ENCODE measurements at regions not wholly inside any gene's neighbourhood (a gene's known extent, or its start where the extent isn't known, plus 50 kb on each side); places are given as distances from the start of the nearest gene placed in this dataset.

DNA sequence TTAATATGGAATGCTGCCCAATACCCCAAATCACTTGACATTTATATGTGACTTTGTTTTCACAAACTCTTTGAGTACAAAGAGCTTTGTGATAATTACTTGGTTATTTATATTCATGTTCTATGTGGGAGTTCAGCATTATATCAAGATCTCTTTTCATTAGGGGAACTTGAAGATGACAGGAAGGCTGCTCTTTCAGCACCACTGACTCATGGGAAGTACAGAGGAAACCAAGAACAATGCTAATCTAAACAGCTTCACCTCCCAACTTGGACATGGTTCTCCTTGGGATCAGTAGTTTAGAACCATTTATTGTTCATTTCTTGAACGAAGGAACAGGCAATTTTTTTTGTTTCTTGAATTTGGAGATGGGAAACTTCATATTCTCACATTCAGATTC lies 184.0 kb upstream of the AFF2 start:
- H3K4me3 ChIP-seq (IDR thresholded peaks at IDR 0.05; ENCODE audit: insufficient read depth, low read depth, low read length), result no peak overlapping the region
- no peaks in the 10 kb centered on the region for H3K36me3 ChIP-seq (ENCODE audit: insufficient read depth)
- H3K4me2 ChIP-seq, result no peak overlapping the region
- no peaks in the 10 kb centered on the region for H4K20me1 ChIP-seq (ENCODE audit: insufficient read depth)
- no peak overlapping the region for H2AFZ ChIP-seq (ENCODE audit: low read depth)
- TF ChIP-seq, protein P1, sequence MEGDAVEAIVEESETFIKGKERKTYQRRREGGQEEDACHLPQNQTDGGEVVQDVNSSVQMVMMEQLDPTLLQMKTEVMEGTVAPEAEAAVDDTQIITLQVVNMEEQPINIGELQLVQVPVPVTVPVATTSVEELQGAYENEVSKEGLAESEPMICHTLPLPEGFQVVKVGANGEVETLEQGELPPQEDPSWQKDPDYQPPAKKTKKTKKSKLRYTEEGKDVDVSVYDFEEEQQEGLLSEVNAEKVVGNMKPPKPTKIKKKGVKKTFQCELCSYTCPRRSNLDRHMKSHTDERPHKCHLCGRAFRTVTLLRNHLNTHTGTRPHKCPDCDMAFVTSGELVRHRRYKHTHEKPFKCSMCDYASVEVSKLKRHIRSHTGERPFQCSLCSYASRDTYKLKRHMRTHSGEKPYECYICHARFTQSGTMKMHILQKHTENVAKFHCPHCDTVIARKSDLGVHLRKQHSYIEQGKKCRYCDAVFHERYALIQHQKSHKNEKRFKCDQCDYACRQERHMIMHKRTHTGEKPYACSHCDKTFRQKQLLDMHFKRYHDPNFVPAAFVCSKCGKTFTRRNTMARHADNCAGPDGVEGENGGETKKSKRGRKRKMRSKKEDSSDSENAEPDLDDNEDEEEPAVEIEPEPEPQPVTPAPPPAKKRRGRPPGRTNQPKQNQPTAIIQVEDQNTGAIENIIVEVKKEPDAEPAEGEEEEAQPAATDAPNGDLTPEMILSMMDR (conservative IDR thresholded peaks at IDR 0.05; ENCODE audit: low read depth, low read length), result no peak
- H3K4me1 ChIP-seq (ENCODE audit: low read depth, poor library complexity, severe bottlenecking), result no peaks in the 10 kb centered on the region
- no peaks in the 10 kb centered on the region for H3K79me2 ChIP-seq (ENCODE audit: insufficient read depth, low read depth)
- H3K9ac ChIP-seq, result no peak overlapping the region
- no peak overlapping the region for H3K27ac ChIP-seq
- H3K27me3 ChIP-seq (ENCODE audit: insufficient read depth, low read depth), result no peaks in the 10 kb centered on the region

DNA sequence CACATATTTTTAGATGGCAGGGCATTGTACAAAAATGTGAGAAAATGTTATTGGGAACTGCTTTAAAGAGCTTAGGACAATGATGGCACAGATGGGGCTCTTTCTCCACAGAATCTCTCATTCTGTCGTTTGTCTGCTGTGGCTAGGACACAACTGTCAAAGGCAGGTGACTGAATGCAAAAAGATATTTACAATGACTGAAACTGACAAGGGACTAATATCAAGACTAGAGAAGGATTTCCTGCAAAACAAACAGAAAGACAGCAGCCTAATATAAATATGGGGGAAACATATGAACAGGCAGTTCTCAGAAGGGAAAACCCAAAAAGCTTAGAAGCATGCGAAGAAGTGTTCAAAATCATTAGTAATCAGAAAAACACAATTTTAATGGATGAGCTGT lies 177.5 kb upstream of the AFF2 start:
- TF ChIP-seq, protein P1 (conservative IDR thresholded peaks at IDR 0.05; ENCODE audit: low read depth, low read length), result no peak
- H3K27me3 ChIP-seq (ENCODE audit: insufficient read depth, low read depth), result no peaks in the 10 kb centered on the region
- no peaks in the 10 kb centered on the region for H3K36me3 ChIP-seq (ENCODE audit: insufficient read depth)
- no peak overlapping the region for H3K4me2 ChIP-seq
- no peak overlapping the region for H2AFZ ChIP-seq (ENCODE audit: low read depth)
- no peaks in the 10 kb centered on the region for H4K20me1 ChIP-seq (ENCODE audit: insufficient read depth)
- no peak overlapping the region for H3K9ac ChIP-seq
- no peak overlapping the region for H3K27ac ChIP-seq
- H3K4me3 ChIP-seq (IDR thresholded peaks at IDR 0.05; ENCODE audit: insufficient read depth, low read depth, low read length), result no peak overlapping the region
- H3K79me2 ChIP-seq (ENCODE audit: insufficient read depth, low read depth), result no peaks in the 10 kb centered on the region
- H3K4me1 ChIP-seq (ENCODE audit: low read depth, poor library complexity, severe bottlenecking), result no peaks in the 10 kb centered on the region

DNA sequence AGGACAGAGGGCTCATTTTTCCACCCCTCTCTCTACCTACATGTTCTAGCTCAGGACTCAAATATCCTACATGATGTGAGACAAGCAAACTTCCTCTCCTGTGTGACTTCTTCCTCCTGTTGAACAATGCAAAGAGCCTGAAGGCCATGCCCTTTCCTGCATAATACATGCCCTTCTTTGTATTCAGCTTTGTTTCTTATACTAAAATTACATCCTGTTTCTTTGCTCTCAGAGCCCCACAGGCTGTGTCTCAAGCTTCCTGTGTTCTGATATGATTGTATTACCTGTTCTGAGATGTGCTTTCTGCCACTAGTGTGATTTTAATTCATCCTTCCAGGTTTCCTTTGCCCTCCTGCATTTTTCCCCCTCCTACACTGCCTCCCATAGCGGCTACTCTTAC lies 166.4 kb upstream of the AFF2 start:
- Histone ChIP-seq H3K4me3 (IDR thresholded peaks at IDR 0.05; ENCODE audit: insufficient read depth, low read depth, low read length) (no peak overlapping the region), H2AFZ (ENCODE audit: low read depth) (no peak overlapping the region), H4K20me1 (ENCODE audit: insufficient read depth) (no peaks in the 10 kb centered on the region), H3K79me2 (ENCODE audit: insufficient read depth, low read depth) (no peaks in the 10 kb centered on the region), H3K36me3 (ENCODE audit: insufficient read depth) (no peaks in the 10 kb centered on the region), H3K27ac (no peak overlapping the region), H3K4me1 (ENCODE audit: low read depth, poor library complexity, severe bottlenecking) (no peaks in the 10 kb centered on the region), H3K4me2 (no peak overlapping the region), H3K27me3 (ENCODE audit: insufficient read depth, low read depth) (no peaks in the 10 kb centered on the region), H3K9ac (no peak overlapping the region)
- TF ChIP-seq, protein P1 (conservative IDR thresholded peaks at IDR 0.05; ENCODE audit: low read depth, low read length), result no peak

DNA sequence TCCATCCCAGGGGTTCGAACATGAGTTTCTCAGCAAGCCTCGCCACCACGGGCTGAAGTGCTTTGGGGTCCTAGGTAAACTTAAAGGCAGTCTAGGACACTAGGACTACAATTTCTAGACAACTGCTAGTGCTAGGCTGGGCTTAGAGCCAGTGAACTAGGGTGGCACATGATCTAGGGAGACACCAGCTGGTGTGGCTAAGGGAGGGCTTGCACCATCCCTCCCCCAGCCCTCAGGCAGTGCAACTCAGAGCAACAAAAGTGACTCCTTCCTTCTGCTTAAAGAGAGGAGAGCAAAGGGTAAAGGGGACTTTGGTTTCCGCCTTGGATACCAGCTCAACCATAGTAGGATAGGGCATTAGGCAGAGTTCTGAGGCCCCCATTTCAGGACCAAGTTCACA lies 162.5 kb upstream of the AFF2 start:
- no peaks in the 10 kb centered on the region for H4K20me1 ChIP-seq (ENCODE audit: insufficient read depth)
- H2AFZ ChIP-seq (ENCODE audit: low read depth), result no peak overlapping the region
- H3K9ac ChIP-seq, result no peak overlapping the region
- TF ChIP-seq, protein P1 (conservative IDR thresholded peaks at IDR 0.05; ENCODE audit: low read depth, low read length), result no peak
- H3K79me2 ChIP-seq (ENCODE audit: insufficient read depth, low read depth), result no peaks in the 10 kb centered on the region
- no peaks in the 10 kb centered on the region for H3K4me1 ChIP-seq (ENCODE audit: low read depth, poor library complexity, severe bottlenecking)
- H3K27me3 ChIP-seq (ENCODE audit: insufficient read depth, low read depth), result no peaks in the 10 kb centered on the region
- no peak overlapping the region for H3K4me2 ChIP-seq
- no peaks in the 10 kb centered on the region for H3K36me3 ChIP-seq (ENCODE audit: insufficient read depth)
- no peak overlapping the region for H3K4me3 ChIP-seq (IDR thresholded peaks at IDR 0.05; ENCODE audit: insufficient read depth, low read depth, low read length)
- H3K27ac ChIP-seq, result no peak overlapping the region

DNA sequence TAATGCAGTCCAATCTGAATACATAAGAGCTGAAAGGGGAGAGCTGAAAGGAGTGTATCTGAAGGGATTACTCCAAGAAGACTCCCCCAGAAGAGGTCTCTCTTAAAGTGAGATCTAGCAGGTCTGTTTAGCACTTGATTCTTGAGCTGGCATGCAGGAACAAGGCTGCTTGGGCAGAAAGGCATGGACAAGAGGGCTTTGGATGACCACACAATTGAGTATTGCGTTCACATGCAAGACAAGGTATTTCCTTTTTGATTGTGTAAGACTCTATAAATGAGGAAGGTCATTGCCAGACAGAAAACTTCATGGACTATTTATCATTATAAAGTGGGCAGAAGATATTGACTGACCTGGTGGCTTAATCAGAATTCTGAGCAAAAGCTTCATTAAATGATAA lies 145.5 kb upstream of the AFF2 start:
- TF ChIP-seq, protein P1 (conservative IDR thresholded peaks at IDR 0.05; ENCODE audit: low read depth, low read length), result no peak
- Histone ChIP-seq H3K79me2 (ENCODE audit: insufficient read depth, low read depth) (no peaks in the 10 kb centered on the region), H3K4me1 (ENCODE audit: low read depth, poor library complexity, severe bottlenecking) (no peaks in the 10 kb centered on the region), H3K36me3 (ENCODE audit: insufficient read depth) (no peaks in the 10 kb centered on the region), H3K4me2 (no peak overlapping the region), H3K9ac (no peak overlapping the region), H3K4me3 (IDR thresholded peaks at IDR 0.05; ENCODE audit: insufficient read depth, low read depth, low read length) (no peak overlapping the region), H4K20me1 (ENCODE audit: insufficient read depth) (no peaks in the 10 kb centered on the region), H3K27ac (no peak overlapping the region), H2AFZ (ENCODE audit: low read depth) (no peak overlapping the region), H3K27me3 (ENCODE audit: insufficient read depth, low read depth) (no peaks in the 10 kb centered on the region)

Data from KMS-11 (cell line).